Gastrocnemius medialis (tissue), 4 donors: ENCODE measurements at regions not wholly inside any gene's neighbourhood (a gene's known extent, or its start where the extent isn't known, plus 50 kb on each side); places are given as distances from the start of the nearest gene placed in this dataset.
A peak's percentile ranks its signal among the peaks of the same experiment; 100 is the strongest.

Source experiments
- ATAC-seq, 2 donors: fragments of 150-250 bp; one replicate each; pipeline ENCODE4 v1.9.1; 2016
- DNase-seq, 2 donors: peaks; one replicate each; pipeline ENCODE4 v3.0.0-alpha.2; 2019
- H3K27ac ChIP-seq, 4 donors: fragments of 200-600 bp; sonication (generic); 1 replicate in 1 of 4; 2 replicates in 3 of 4; pipeline ENCODE4 v1.5.1; 2016 to 2018; ENCODE audit warnings: mild to moderate bottlenecking in 2 of 4, moderate library complexity in 1 of 4
- H3K27me3 ChIP-seq, 3 donors: fragments of 200-600 bp; sonication (generic) in 2 of 3; 1 replicate in 1 of 3; 2 replicates in 2 of 3; pipeline versions ENCODE4 v1.5.1 to v1.6.0; 2016 to 2019; ENCODE audit warnings: mild to moderate bottlenecking in 1 of 3, moderate library complexity in 1 of 3
- H3K36me3 ChIP-seq, 2 donors: fragments of 200-600 bp; sonication (generic) in 1 of 2; one replicate each; pipeline ENCODE4 v1.5.1; 2017 to 2018
- H3K4me1 ChIP-seq, 2 donors: fragments of 200-600 bp; sonication (generic) in 1 of 2; one replicate each; pipeline ENCODE4 v1.5.1; 2016 to 2017; ENCODE audit warnings: mild to moderate bottlenecking in 2 of 2
- H3K4me3 ChIP-seq, 4 donors: fragments of 200-600 bp; sonication (generic) in 3 of 4; 1 replicate in 1 of 4; 2 replicates in 3 of 4; pipeline ENCODE4 v1.5.1; 2016 to 2019; ENCODE audit warnings: mild to moderate bottlenecking in 2 of 4
- H3K9me3 ChIP-seq, 3 donors: fragments of 200-600 bp; sonication (generic) in 2 of 3; 1 replicate in 1 of 3; 2 replicates in 2 of 3; pipeline ENCODE4 v1.5.1; 2016 to 2019
- CTCF ChIP-seq, 5 experiments: fragments of 450-650 bp in 3 of 5; fragments of 200-600 bp in 2 of 5; sonication (generic) in 2 of 5; IDR thresholded peaks in 4 of 5; conservative IDR thresholded peaks in 1 of 5; 1 replicate in 4 of 5; 2 replicates in 1 of 5; pipeline ENCODE4 v1.5.1; 2016 to 2019; ENCODE audit warnings: antibody characterized with exemption in 5 of 5, mild to moderate bottlenecking in 3 of 5, moderate library complexity in 3 of 5
- POLR2A ChIP-seq, 2 donors: fragments of 450-650 bp; IDR thresholded peaks; one replicate each; pipeline ENCODE4 v1.6.1; 2017; ENCODE audit warnings: antibody characterized with exemption in 2 of 2, mild to moderate bottlenecking in 2 of 2, moderate library complexity in 2 of 2
- in situ Hi-C, 4 donors: fragments of 200-750 bp; cut with MboI; loops; one replicate each; pipeline versions ENCODE4 v1.15.0 to v1.8.0; 2017; ENCODE audit warnings: low sequenced_read_pairs in 4 of 4
- intact Hi-C: fragments of 100-400 bp; cut with DNase I; formaldehyde crosslinking; loops from one replicate; pipeline ENCODE4 v1.15.1; 2023; ENCODE audit warnings: low total_unique reads

- TF ChIP-seq CTCF (IDR thresholded peaks at IDR 0.05 in 4 of 5, conservative IDR thresholded peaks at IDR 0.05 in 1 of 5) (no peak), POLR2A (IDR thresholded peaks at IDR 0.05) (no peak)
- DNase-seq = no peak
- in situ Hi-C loops = no loop called here
- intact Hi-C loops = no loop called here
- Histone ChIP-seq H3K4me3 (no peak overlapping the region), H3K36me3 (no peaks in the 10 kb centered on the region), H3K9me3 (no peaks in the 10 kb centered on the region), H3K4me1 (no peaks in the 10 kb centered on the region), H3K27ac (no peak overlapping the region), H3K27me3 (no peaks in the 10 kb centered on the region)
- no peak for ATAC-seq
These were observed 70.2 kb upstream of the DGKG start for GRCh38 chr3:186432189-186432588.

GRCh38 chr3:186427627-186428281 lies 65.7 kb upstream of the DGKG start:
- H3K27me3 ChIP-seq = no peaks in the 10 kb centered on the region
- no peak overlapping the region for H3K4me3 ChIP-seq
- H3K9me3 ChIP-seq = no peaks in the 10 kb centered on the region
- DNase-seq (no peak), ATAC-seq (no peak)
- intact Hi-C loops = no loop called here
- in situ Hi-C loops = no loop called here
- no peak for TF ChIP-seq POLR2A (IDR thresholded peaks at IDR 0.05)
- TF ChIP-seq CTCF (IDR thresholded peaks at IDR 0.05 in 4 of 5, conservative IDR thresholded peaks at IDR 0.05 in 1 of 5) = no peak
- no peaks in the 10 kb centered on the region for H3K36me3 ChIP-seq
- peak overlapping the region in 1 of 4 donors; percentile 4 for H3K27ac ChIP-seq
- no peaks in the 10 kb centered on the region for H3K4me1 ChIP-seq

DNA sequence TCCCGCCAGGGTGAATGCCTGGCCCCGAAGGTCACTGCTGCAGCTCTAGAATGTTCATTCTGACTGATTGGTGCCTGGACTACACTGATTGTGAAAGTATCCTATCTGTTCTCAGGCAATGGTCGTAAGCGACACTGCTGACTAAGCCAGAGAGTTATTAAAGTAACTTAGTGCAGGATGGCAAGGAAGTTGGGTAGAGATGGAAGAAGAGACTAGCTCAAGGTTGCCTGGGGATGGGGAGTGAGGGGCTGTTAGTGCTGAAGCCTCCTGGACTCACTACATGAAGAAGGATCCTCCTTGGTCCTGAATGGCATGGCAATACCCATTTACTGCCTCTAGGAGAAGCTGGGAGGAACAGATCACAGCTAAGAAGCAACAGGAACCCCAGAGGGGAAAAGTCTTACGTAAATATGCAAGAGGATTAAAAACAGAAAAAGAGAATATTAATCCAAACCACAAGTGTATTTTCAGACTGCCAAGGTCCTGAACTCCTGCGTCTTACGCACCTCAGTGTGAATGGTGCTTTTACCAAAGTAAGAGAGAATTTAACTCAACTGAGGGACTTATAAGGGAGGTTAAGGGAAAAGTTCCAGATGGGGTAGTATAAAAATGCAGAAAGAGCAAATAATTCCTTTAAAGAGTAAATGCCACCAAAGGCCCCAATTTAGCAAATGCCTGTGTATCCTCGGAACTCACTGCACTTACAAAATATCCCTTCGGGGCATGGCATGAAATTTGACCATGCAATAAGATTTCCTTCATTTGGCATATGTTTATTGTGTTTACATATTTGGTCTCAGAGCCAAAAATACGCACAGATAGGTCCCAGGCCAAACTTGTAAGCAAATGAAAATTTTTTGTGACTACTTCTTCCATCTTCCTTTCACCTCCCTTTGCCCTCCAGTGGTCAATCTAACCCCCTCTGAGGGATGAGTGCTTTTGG lies 64.0 kb upstream of the DGKG start:
- ATAC-seq (peak in 1 of 2 donors; percentile 33), DNase-seq (no peak)
- intact Hi-C loops (no loop called here), in situ Hi-C loops (no loop called here)
- H3K27ac ChIP-seq = peak overlapping the region in 2 of 4 donors; percentile 8 to 38
- H3K4me3 ChIP-seq = no peak overlapping the region
- no peaks in the 10 kb centered on the region for H3K9me3 ChIP-seq
- TF ChIP-seq CTCF (IDR thresholded peaks at IDR 0.05 in 4 of 5, conservative IDR thresholded peaks at IDR 0.05 in 1 of 5) (no peak), POLR2A (IDR thresholded peaks at IDR 0.05) (no peak)
- H3K4me1 ChIP-seq = no peaks in the 10 kb centered on the region
- H3K36me3 ChIP-seq = no peaks in the 10 kb centered on the region
- H3K27me3 ChIP-seq = no peaks in the 10 kb centered on the region

GRCh38 chr3:186421946-186422345 lies 59.9 kb upstream of the DGKG start:
- no peak for ATAC-seq
- in situ Hi-C loops = no loop called here
- H3K27me3 ChIP-seq = no peaks in the 10 kb centered on the region

More at GRCh38 chr3:186421946-186422345, 59.9 kb upstream of the DGKG start:
- Histone ChIP-seq H3K9me3 (no peaks in the 10 kb centered on the region), H3K4me1 (no peaks in the 10 kb centered on the region), H3K36me3 (no peaks in the 10 kb centered on the region), H3K27ac (no peak overlapping the region), H3K4me3 (no peak overlapping the region)
- intact Hi-C loops = no loop called here
- no peak for TF ChIP-seq CTCF (IDR thresholded peaks at IDR 0.05 in 4 of 5, conservative IDR thresholded peaks at IDR 0.05 in 1 of 5)
- TF ChIP-seq POLR2A (IDR thresholded peaks at IDR 0.05) = no peak
- no peak for DNase-seq
